GM23338 (cell line): ENCODE measurements at regions not wholly inside any gene's neighbourhood (a gene's known extent, or its start where the extent isn't known, plus 50 kb on each side); places are given as distances from the start of the nearest gene placed in this dataset.
"Not testable (repeated sequence)": the region's sequence is repeated elsewhere in the genome, so short reads cannot be mapped to it uniquely, and the experiment has no call there.

Experiments used
- ATAC-seq: fragments of 200-7000 bp; cut with Tn5 transposase; 3 replicates; pipeline ENCODE4 v1.9.1; 2020
- DNase-seq: peaks from one replicate; pipeline ENCODE4 v3.0.0-alpha.2; 2015; ENCODE audit warnings: low spot score
- H2AFZ ChIP-seq: fragments of 200-600 bp; sonication (generic); 2 replicates; pipeline ENCODE4 v1.8.0; 2016; ENCODE audit warnings: antibody characterized with exemption, mild to moderate bottlenecking, moderate library complexity
- H3F3A ChIP-seq: fragments of 200-600 bp; sonication (generic); replicated peaks from 2 replicates; pipeline ENCODE4 v1.8.0; 2017; ENCODE audit warnings: antibody characterized with exemption, mixed run types, low read depth
- H3K27ac ChIP-seq: fragments of 200-600 bp; sonication (generic); 2 replicates; pipeline ENCODE4 v1.6.1; 2016; ENCODE audit warnings: low read depth
- H3K27me3 ChIP-seq: fragments of 200-600 bp; sonication (generic); 2 replicates; pipeline ENCODE4 v1.8.0; 2016; ENCODE audit warnings: mild to moderate bottlenecking, mixed run types, moderate library complexity; ENCODE audit not compliant: insufficient read depth
- H3K36me3 ChIP-seq: fragments of 200-600 bp; sonication (generic); 2 replicates; pipeline ENCODE4 v1.8.0; 2016; ENCODE audit warnings: mild to moderate bottlenecking; ENCODE audit not compliant: insufficient read depth
- H3K4me1 ChIP-seq: fragments of 200-600 bp; sonication (generic); 2 replicates; pipeline ENCODE4 v1.8.0; 2016; ENCODE audit warnings: mild to moderate bottlenecking, moderate library complexity; ENCODE audit not compliant: insufficient read depth
- H3K4me2 ChIP-seq: fragments of 200-600 bp; sonication (generic); 2 replicates; pipeline ENCODE4 v1.7.1; 2017; ENCODE audit warnings: mixed run types
- H3K4me3 ChIP-seq: fragments of 200-600 bp; sonication (generic); 2 replicates; pipeline ENCODE4 v1.6.1; 2016; ENCODE audit warnings: mixed run types
- H3K79me2 ChIP-seq: fragments of 200-600 bp; sonication (generic); replicated peaks from 2 replicates; pipeline ENCODE4 v1.8.0; 2017; ENCODE audit warnings: mild to moderate bottlenecking; ENCODE audit not compliant: insufficient read depth
- H3K9me2 ChIP-seq: fragments of 200-600 bp; sonication (generic); 2 replicates; pipeline ENCODE4 v1.8.0; 2017; ENCODE audit not compliant: insufficient read depth
- H4K20me1 ChIP-seq: fragments of 200-600 bp; sonication (generic); replicated peaks from 2 replicates; pipeline ENCODE4 v1.8.0; 2017; ENCODE audit warnings: mild to moderate bottlenecking; ENCODE audit not compliant: insufficient read depth
- H3K27ac Mint-ChIP-seq: 2 replicates; pipeline ENCODE4 v1.8.0; 2020; ENCODE audit warnings: inconsistent platforms, mild to moderate bottlenecking, moderate library complexity, mixed read lengths
- H3K27me3 Mint-ChIP-seq: 3 replicates; pipeline ENCODE4 v1.8.0; 2022; ENCODE audit warnings: low read depth, mild to moderate bottlenecking, moderate library complexity, mixed read lengths, inconsistent platforms; ENCODE audit not compliant: insufficient read depth, poor library complexity
- H3K36me3 Mint-ChIP-seq: 3 replicates; pipeline ENCODE4 v1.8.0; 2021; ENCODE audit warnings: low read depth, mild to moderate bottlenecking, inconsistent platforms, moderate library complexity, mixed read lengths
- H3K4me1 Mint-ChIP-seq: 3 replicates; pipeline ENCODE4 v1.8.0; 2020; ENCODE audit warnings: mild to moderate bottlenecking, inconsistent platforms, mixed read lengths
- H3K4me3 Mint-ChIP-seq: 3 replicates; pipeline ENCODE4 v1.8.0; 2021; ENCODE audit warnings: moderate library complexity, mild to moderate bottlenecking, inconsistent platforms, mixed read lengths
- H3K9me3 Mint-ChIP-seq: 3 replicates; pipeline ENCODE4 v1.8.0; 2020; ENCODE audit warnings: moderate library complexity, mild to moderate bottlenecking, inconsistent platforms, mixed read lengths
- CTCF ChIP-seq, 2 experiments: fragments of 200-600 bp in 1 of 2; sonication (generic) in 1 of 2; conservative IDR thresholded peaks; 2 replicates each; pipeline versions ENCODE4 v1.5.1 to v1.6.1; 2016 to 2017; ENCODE audit warnings: antibody characterized with exemption in 2 of 2, low read depth in 2 of 2, mild to moderate bottlenecking in 2 of 2, moderate library complexity in 1 of 2
- TF ChIP-seq, protein P1 (sequence below): IDR thresholded peaks from one replicate; pipeline ENCODE4 v1.6.1; 2018; ENCODE audit warnings: antibody characterized with exemption; ENCODE audit not compliant: unreplicated experiment

DNA sequence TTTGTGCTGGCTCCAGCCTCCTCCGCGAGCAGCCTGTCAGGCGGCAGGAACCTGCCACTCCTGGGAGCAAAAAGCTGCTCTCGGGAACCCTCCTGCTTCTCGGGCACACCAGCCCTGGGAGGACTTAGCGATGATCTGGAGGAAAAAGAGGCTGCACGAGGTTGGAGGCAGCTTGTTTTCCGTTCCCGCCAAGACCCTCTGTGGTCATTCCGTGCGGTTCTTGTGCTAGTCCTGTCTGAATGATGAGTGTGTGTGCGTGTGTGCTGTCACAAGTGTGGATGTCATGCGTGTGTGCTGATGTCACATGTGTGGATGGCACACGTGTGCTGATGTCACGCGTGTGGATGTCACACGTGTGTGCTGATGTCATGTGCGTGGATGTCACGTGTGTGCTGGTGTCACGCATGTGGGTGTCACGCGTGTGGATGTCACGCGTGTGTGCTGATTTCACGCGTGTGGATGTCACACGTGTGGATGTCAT, 150.0 kb downstream of the NPIPB11 start (continued):
- TF ChIP-seq, protein P1, sequence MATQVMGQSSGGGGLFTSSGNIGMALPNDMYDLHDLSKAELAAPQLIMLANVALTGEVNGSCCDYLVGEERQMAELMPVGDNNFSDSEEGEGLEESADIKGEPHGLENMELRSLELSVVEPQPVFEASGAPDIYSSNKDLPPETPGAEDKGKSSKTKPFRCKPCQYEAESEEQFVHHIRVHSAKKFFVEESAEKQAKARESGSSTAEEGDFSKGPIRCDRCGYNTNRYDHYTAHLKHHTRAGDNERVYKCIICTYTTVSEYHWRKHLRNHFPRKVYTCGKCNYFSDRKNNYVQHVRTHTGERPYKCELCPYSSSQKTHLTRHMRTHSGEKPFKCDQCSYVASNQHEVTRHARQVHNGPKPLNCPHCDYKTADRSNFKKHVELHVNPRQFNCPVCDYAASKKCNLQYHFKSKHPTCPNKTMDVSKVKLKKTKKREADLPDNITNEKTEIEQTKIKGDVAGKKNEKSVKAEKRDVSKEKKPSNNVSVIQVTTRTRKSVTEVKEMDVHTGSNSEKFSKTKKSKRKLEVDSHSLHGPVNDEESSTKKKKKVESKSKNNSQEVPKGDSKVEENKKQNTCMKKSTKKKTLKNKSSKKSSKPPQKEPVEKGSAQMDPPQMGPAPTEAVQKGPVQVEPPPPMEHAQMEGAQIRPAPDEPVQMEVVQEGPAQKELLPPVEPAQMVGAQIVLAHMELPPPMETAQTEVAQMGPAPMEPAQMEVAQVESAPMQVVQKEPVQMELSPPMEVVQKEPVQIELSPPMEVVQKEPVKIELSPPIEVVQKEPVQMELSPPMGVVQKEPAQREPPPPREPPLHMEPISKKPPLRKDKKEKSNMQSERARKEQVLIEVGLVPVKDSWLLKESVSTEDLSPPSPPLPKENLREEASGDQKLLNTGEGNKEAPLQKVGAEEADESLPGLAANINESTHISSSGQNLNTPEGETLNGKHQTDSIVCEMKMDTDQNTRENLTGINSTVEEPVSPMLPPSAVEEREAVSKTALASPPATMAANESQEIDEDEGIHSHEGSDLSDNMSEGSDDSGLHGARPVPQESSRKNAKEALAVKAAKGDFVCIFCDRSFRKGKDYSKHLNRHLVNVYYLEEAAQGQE: no peak
- TF ChIP-seq CTCF (conservative IDR thresholded peaks at IDR 0.05; ENCODE audit: low read depth in 2 of 2): no peak

DNA sequence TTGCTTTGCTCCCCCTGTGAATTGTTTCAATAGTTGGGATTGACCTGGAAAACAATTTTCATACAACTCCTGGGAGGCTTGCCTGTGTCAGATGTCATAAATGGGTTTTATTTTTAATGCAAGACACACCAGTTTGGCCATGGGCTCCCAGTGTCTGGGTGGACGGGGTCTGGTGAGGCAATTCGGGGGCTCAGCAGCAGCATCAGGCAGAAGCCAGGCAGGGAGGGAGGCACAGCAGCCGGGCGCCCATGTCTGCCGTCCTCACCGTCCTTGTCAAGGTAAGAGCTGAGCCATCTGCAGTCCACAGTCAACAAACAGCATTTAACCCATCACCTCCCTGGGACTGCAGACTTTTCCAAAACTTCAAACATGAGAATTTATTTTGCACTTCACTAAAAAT, 150.6 kb downstream of the NPIPB11 start:
- not testable (repeated sequence) for H3K4me2 ChIP-seq, ATAC-seq, H2AFZ ChIP-seq, H4K20me1 ChIP-seq, H3K79me2 ChIP-seq, H3K4me3 Mint-ChIP-seq, H3K4me1 ChIP-seq, DNase-seq, H3K36me3 Mint-ChIP-seq, H3K27ac Mint-ChIP-seq, H3K27ac ChIP-seq, H3K4me3 ChIP-seq, H3K27me3 Mint-ChIP-seq, H3K9me3 Mint-ChIP-seq, H3K9me2 ChIP-seq, H3F3A ChIP-seq, H3K36me3 ChIP-seq, H3K27me3 ChIP-seq
- H3K4me1 Mint-ChIP-seq: peaks cover 16% of the 10 kb centered on the region

GRCh38 chr16:29255496-29255796, 151.1 kb downstream of the NPIPB11 start:
- H3K4me3 Mint-ChIP-seq, H3K4me1 ChIP-seq, H3F3A ChIP-seq, ATAC-seq, H3K27me3 Mint-ChIP-seq, H3K4me3 ChIP-seq, H3K9me3 Mint-ChIP-seq, H3K27ac Mint-ChIP-seq, H3K36me3 ChIP-seq, H3K27me3 ChIP-seq, H4K20me1 ChIP-seq, H3K27ac ChIP-seq, DNase-seq, H3K79me2 ChIP-seq, H3K9me2 ChIP-seq, H3K4me2 ChIP-seq, H2AFZ ChIP-seq, H3K36me3 Mint-ChIP-seq: not testable (repeated sequence)
- peaks cover 17% of the 10 kb centered on the region for H3K4me1 Mint-ChIP-seq
